ENCODE measurements at regions not wholly inside any gene's neighbourhood (a gene's known extent, or its start where the extent isn't known, plus 50 kb on each side); places are given as distances from the start of the nearest gene placed in this dataset.

DNA sequence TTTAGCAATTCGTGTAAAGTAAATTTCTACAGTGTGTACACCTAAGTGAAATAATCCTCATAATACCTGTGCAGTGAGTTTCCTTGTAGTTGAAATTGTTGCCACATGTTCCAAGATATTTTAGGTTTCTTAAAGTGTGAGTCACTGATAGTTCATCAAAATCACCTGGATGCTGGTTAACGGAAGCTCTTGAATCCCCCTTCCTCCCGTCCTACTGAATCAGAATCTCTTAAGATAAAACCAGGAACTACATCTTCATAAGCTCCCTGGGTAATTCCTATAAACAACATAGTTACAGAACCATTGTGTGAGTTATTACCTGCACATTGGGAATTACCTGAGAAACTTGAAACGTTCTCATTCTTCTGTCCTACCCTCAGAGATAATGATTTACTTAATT is 197.4 kb upstream of the HS3ST1 start:
- Histone ChIP-seq H3K4me3 (ENCODE audit: low read length) (no peak overlapping the region), H4K20me1 (ENCODE audit: insufficient read depth) (no peaks in the 10 kb centered on the region), H3K36me3 (ENCODE audit: insufficient read depth, low read length) (no peaks in the 10 kb centered on the region), H3K9ac (ENCODE audit: low read length) (no peak overlapping the region), H2AFZ (ENCODE audit: low read depth, low read length) (no peak overlapping the region), H3K27ac (ENCODE audit: low read length) (no peak overlapping the region), H3K9me2 (ENCODE audit: insufficient read depth, low read length) (no peaks in the 10 kb centered on the region), H3K4me2 (ENCODE audit: low read length) (no peak overlapping the region), H3F3A (ENCODE audit: insufficient read depth, low read length, poor library complexity, severe bottlenecking) (no peaks in the 10 kb centered on the region), H3K79me2 (replicated peaks; ENCODE audit: insufficient read depth, low read length) (no peaks in the 10 kb centered on the region), H3K27me3 (ENCODE audit: insufficient read depth, low read depth, low read length) (no peaks in the 10 kb centered on the region), H3K9me3 (ENCODE audit: low read length) (no peaks in the 10 kb centered on the region)
- TF ChIP-seq, protein P1, sequence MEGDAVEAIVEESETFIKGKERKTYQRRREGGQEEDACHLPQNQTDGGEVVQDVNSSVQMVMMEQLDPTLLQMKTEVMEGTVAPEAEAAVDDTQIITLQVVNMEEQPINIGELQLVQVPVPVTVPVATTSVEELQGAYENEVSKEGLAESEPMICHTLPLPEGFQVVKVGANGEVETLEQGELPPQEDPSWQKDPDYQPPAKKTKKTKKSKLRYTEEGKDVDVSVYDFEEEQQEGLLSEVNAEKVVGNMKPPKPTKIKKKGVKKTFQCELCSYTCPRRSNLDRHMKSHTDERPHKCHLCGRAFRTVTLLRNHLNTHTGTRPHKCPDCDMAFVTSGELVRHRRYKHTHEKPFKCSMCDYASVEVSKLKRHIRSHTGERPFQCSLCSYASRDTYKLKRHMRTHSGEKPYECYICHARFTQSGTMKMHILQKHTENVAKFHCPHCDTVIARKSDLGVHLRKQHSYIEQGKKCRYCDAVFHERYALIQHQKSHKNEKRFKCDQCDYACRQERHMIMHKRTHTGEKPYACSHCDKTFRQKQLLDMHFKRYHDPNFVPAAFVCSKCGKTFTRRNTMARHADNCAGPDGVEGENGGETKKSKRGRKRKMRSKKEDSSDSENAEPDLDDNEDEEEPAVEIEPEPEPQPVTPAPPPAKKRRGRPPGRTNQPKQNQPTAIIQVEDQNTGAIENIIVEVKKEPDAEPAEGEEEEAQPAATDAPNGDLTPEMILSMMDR (IDR thresholded peaks at IDR 0.05; ENCODE audit: poor library complexity, severe bottlenecking) = no peak
- TF ChIP-seq, protein P2, sequence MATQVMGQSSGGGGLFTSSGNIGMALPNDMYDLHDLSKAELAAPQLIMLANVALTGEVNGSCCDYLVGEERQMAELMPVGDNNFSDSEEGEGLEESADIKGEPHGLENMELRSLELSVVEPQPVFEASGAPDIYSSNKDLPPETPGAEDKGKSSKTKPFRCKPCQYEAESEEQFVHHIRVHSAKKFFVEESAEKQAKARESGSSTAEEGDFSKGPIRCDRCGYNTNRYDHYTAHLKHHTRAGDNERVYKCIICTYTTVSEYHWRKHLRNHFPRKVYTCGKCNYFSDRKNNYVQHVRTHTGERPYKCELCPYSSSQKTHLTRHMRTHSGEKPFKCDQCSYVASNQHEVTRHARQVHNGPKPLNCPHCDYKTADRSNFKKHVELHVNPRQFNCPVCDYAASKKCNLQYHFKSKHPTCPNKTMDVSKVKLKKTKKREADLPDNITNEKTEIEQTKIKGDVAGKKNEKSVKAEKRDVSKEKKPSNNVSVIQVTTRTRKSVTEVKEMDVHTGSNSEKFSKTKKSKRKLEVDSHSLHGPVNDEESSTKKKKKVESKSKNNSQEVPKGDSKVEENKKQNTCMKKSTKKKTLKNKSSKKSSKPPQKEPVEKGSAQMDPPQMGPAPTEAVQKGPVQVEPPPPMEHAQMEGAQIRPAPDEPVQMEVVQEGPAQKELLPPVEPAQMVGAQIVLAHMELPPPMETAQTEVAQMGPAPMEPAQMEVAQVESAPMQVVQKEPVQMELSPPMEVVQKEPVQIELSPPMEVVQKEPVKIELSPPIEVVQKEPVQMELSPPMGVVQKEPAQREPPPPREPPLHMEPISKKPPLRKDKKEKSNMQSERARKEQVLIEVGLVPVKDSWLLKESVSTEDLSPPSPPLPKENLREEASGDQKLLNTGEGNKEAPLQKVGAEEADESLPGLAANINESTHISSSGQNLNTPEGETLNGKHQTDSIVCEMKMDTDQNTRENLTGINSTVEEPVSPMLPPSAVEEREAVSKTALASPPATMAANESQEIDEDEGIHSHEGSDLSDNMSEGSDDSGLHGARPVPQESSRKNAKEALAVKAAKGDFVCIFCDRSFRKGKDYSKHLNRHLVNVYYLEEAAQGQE (IDR thresholded peaks at IDR 0.05; ENCODE audit: borderline replicate concordance) = no peak
- no peak for TF ChIP-seq POLR2AphosphoS5 (IDR thresholded peaks at IDR 0.05)
- TF ChIP-seq EP300 (conservative IDR thresholded peaks at IDR 0.05; ENCODE audit: poor library complexity, severe bottlenecking) = no peak
- TF ChIP-seq TAF1 (IDR thresholded peaks at IDR 0.05; ENCODE audit: low read depth) = no peak
- no peak for TF ChIP-seq SMC3 (conservative IDR thresholded peaks at IDR 0.05; ENCODE audit: poor library complexity)
- no peak for TF ChIP-seq RAD21 (conservative IDR thresholded peaks at IDR 0.05)
- TF ChIP-seq MXI1 (conservative IDR thresholded peaks at IDR 0.05; ENCODE audit: poor library complexity, severe bottlenecking) = no peak
- no peak for TF ChIP-seq EZH2 (IDR thresholded peaks at IDR 0.05; ENCODE audit: borderline replicate concordance, insufficient read depth, low read length, poor library complexity, severe bottlenecking)

DNA sequence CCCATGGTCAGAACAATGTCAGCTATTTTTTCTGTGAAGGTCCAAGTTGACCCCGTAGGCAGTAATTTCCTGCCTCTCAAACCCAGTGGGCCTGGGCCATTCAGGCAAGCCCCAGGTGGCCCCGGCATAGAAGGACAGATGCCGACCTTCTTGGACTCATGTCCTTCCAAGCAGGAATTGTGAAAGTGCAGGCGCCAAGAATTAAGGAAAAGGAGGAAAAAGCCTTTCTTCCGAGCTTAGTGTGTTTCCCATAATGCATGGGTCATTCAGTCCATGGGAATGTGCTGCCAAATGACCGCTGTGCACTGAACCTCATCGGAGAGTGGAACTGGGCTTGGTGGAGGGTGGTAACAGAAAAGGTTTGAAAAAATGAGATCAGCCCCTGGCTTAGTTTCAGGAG is 196.5 kb upstream of the HS3ST1 start:
- Histone ChIP-seq H3K4me3 (ENCODE audit: low read length) (no peak overlapping the region), H3K27me3 (ENCODE audit: insufficient read depth, low read depth, low read length) (no peaks in the 10 kb centered on the region), H3K9ac (ENCODE audit: low read length) (no peak overlapping the region), H3K79me2 (replicated peaks; ENCODE audit: insufficient read depth, low read length) (no peaks in the 10 kb centered on the region), H3F3A (ENCODE audit: insufficient read depth, low read length, poor library complexity, severe bottlenecking) (no peaks in the 10 kb centered on the region), H3K36me3 (ENCODE audit: insufficient read depth, low read length) (no peaks in the 10 kb centered on the region), H3K9me2 (ENCODE audit: insufficient read depth, low read length) (no peaks in the 10 kb centered on the region), H3K9me3 (ENCODE audit: low read length) (no peaks in the 10 kb centered on the region), H3K4me2 (ENCODE audit: low read length) (no peak overlapping the region), H3K27ac (ENCODE audit: low read length) (no peak overlapping the region), H4K20me1 (ENCODE audit: insufficient read depth) (no peaks in the 10 kb centered on the region), H2AFZ (ENCODE audit: low read depth, low read length) (no peak overlapping the region)
- TF ChIP-seq, protein P1 (IDR thresholded peaks at IDR 0.05; ENCODE audit: poor library complexity, severe bottlenecking) = no peak
- TF ChIP-seq RAD21 (conservative IDR thresholded peaks at IDR 0.05) (no peak), SMC3 (conservative IDR thresholded peaks at IDR 0.05; ENCODE audit: poor library complexity) (no peak), TAF1 (IDR thresholded peaks at IDR 0.05; ENCODE audit: low read depth) (no peak), MXI1 (conservative IDR thresholded peaks at IDR 0.05; ENCODE audit: poor library complexity, severe bottlenecking) (no peak), POLR2AphosphoS5 (IDR thresholded peaks at IDR 0.05) (no peak), EP300 (conservative IDR thresholded peaks at IDR 0.05; ENCODE audit: poor library complexity, severe bottlenecking) (no peak)
- TF ChIP-seq, protein P2 (IDR thresholded peaks at IDR 0.05; ENCODE audit: borderline replicate concordance) = no peak
